LoVo (cell line): ENCODE measurements at regions not wholly inside any gene's neighbourhood (a gene's known extent, or its start where the extent isn't known, plus 50 kb on each side); places are given as distances from the start of the nearest gene placed in this dataset.

Experiments
- DNase-seq: peaks from one replicate; pipeline ENCODE4 v3.0.0-alpha.2; 2016; ENCODE audit warnings: low spot score

- DNase-seq, result no peak
These were observed 283.6 kb upstream of the PCDH10 start for GRCh38 chr4:132865458-132865857.

- no peak for DNase-seq
These were observed 283.2 kb upstream of the PCDH10 start for GRCh38 chr4:132865922-132866321.

- DNase-seq, result no peak
These were observed 282.5 kb upstream of the PCDH10 start for GRCh38 chr4:132866616-132867015.

GRCh38 chr4:132893787-132894186, 255.3 kb upstream of the PCDH10 start:
- DNase-seq, result no peak

GRCh38 chr4:132901224-132901623, 247.9 kb upstream of the PCDH10 start:
- no peak for DNase-seq

- DNase-seq, result no peak
These were observed 238.8 kb upstream of the PCDH10 start for GRCh38 chr4:132910229-132910748.

GRCh38 chr4:132918096-132918495, 231.0 kb upstream of the PCDH10 start:
- DNase-seq, result no peak

GRCh38 chr4:132923516-132923915, 225.6 kb upstream of the PCDH10 start:
- DNase-seq, result no peak

GRCh38 chr4:132934911-132935310, 214.2 kb upstream of the PCDH10 start:
- DNase-seq, result no peak

GRCh38 chr4:132955146-132955545, 193.9 kb upstream of the PCDH10 start:
- no peak for DNase-seq

- no peak for DNase-seq
These were observed 192.1 kb upstream of the PCDH10 start for GRCh38 chr4:132956962-132957361.

GRCh38 chr4:132958457-132959263, 190.4 kb upstream of the PCDH10 start:
- no peak for DNase-seq

GRCh38 chr4:132981611-132982010, 167.5 kb upstream of the PCDH10 start:
- no peak for DNase-seq

GRCh38 chr4:132982151-132982550, 166.9 kb upstream of the PCDH10 start:
- no peak for DNase-seq

- no peak for DNase-seq
These were observed 158.0 kb upstream of the PCDH10 start for GRCh38 chr4:132991111-132991510.

- DNase-seq, result no peak
These were observed 156.4 kb upstream of the PCDH10 start for GRCh38 chr4:132992686-132993085.

GRCh38 chr4:132998585-132999230, 150.4 kb upstream of the PCDH10 start:
- no peak for DNase-seq

GRCh38 chr4:133000012-133000411, 149.1 kb upstream of the PCDH10 start:
- no peak for DNase-seq

GRCh38 chr4:133003169-133003568, 145.9 kb upstream of the PCDH10 start:
- no peak for DNase-seq

GRCh38 chr4:133014473-133015135, 134.5 kb upstream of the PCDH10 start:
- no peak for DNase-seq

GRCh38 chr4:133045288-133045687, 103.8 kb upstream of the PCDH10 start:
- DNase-seq, result no peak

GRCh38 chr4:133046156-133046555, 102.9 kb upstream of the PCDH10 start:
- DNase-seq, result no peak

GRCh38 chr4:133058701-133059100, 90.4 kb upstream of the PCDH10 start:
- no peak for DNase-seq
